OCI-LY1 (cell line): ENCODE measurements at regions not wholly inside any gene's neighbourhood (a gene's known extent, or its start where the extent isn't known, plus 50 kb on each side); places are given as distances from the start of the nearest gene placed in this dataset.

ENCODE experiments used
- CTCF ChIP-seq: fragments of 200-600 bp; sonication (generic), shearing (Covaris generic); IDR thresholded peaks from 2 replicates; pipeline ENCODE4 v1.5.1; 2017; ENCODE audit warnings: mild to moderate bottlenecking, antibody characterized with exemption, low read length, moderate library complexity, mixed read lengths
- EZH2 ChIP-seq: fragments of 200-600 bp; sonication (generic), shearing (Covaris generic); IDR thresholded peaks from 2 replicates; pipeline ENCODE4 v1.8.0; 2017; ENCODE audit warnings: borderline replicate concordance, mixed run types, mild to moderate bottlenecking, antibody characterized with exemption, low read length, moderate library complexity, mixed read lengths

- TF ChIP-seq CTCF (no peak), EZH2 (no peak)
These were observed 203.4 kb upstream of the STXBP5 start for GRCh38 chr6:147000545-147001488.
